OCI-LY3 (cell line): ENCODE measurements at regions not wholly inside any gene's neighbourhood (a gene's known extent, or its start where the extent isn't known, plus 50 kb on each side); places are given as distances from the start of the nearest gene placed in this dataset.

Experiments used
- EZH2phosphoT487 ChIP-seq: fragments of 200-600 bp; shearing (Covaris generic); IDR thresholded peaks from 2 replicates; pipeline ENCODE4 v1.6.1; 2018; ENCODE audit warnings: antibody characterized with exemption, mixed run types, low read depth
- TF ChIP-seq, protein P1 (sequence below): fragments of 200-600, 300-600 bp; sonication (generic); IDR thresholded peaks from 2 replicates; pipeline ENCODE4 v1.5.1; 2014; ENCODE audit warnings: antibody characterized with exemption, low read length, low read depth

DNA sequence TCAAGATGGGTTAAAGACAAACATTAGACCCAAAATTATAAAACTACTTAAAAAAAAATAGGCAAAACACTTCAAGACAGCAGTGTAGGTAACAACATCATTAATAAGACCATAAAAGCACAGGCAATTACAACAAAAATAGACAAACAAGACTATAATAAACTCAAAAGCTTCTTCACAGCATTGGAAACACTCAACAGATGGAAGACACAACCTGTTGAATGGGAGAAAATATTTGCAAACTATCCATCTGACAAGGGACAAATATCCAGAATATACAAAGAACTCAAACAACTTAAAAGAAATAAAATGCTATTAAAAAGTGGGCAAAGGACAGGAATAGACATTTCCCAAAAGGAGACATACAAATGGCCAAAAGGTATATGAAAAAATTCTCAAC is 170.7 kb downstream of the HHIP start:
- TF ChIP-seq, protein P1, sequence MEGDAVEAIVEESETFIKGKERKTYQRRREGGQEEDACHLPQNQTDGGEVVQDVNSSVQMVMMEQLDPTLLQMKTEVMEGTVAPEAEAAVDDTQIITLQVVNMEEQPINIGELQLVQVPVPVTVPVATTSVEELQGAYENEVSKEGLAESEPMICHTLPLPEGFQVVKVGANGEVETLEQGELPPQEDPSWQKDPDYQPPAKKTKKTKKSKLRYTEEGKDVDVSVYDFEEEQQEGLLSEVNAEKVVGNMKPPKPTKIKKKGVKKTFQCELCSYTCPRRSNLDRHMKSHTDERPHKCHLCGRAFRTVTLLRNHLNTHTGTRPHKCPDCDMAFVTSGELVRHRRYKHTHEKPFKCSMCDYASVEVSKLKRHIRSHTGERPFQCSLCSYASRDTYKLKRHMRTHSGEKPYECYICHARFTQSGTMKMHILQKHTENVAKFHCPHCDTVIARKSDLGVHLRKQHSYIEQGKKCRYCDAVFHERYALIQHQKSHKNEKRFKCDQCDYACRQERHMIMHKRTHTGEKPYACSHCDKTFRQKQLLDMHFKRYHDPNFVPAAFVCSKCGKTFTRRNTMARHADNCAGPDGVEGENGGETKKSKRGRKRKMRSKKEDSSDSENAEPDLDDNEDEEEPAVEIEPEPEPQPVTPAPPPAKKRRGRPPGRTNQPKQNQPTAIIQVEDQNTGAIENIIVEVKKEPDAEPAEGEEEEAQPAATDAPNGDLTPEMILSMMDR, result no peak
- TF ChIP-seq EZH2phosphoT487, result no peak
